Activated gamma-delta T cell treated with anti-CD3 and anti-CD28 coated beads, Interleukin-2, amount 50 U/mL, for 16 hours (primary cell): ENCODE measurements at regions not wholly inside any gene's neighbourhood (a gene's known extent, or its start where the extent isn't known, plus 50 kb on each side); places are given as distances from the start of the nearest gene placed in this dataset.

Source experiments
- DNase-seq: peaks from one replicate; pipeline ENCODE4 v3.0.0-alpha.2; 2020; ENCODE audit warnings: low read depth

- no peak for DNase-seq
Measured at GRCh38 chr18:40882468-40882867, 1072.6 kb upstream of the PIK3C3 start.

GRCh38 chr18:40878371-40878770, 1076.7 kb upstream of the PIK3C3 start:
- DNase-seq, result no peak

GRCh38 chr18:40877096-40877495, 1077.9 kb upstream of the PIK3C3 start:
- DNase-seq, result no peak

GRCh38 chr18:40875101-40875615, 1079.9 kb upstream of the PIK3C3 start:
- no peak for DNase-seq

- DNase-seq, result no peak
Measured at GRCh38 chr18:40874233-40874632, 1080.8 kb upstream of the PIK3C3 start.

GRCh38 chr18:40868110-40868858, 1086.8 kb upstream of the PIK3C3 start:
- DNase-seq, result no peak

GRCh38 chr18:40867459-40867858, 1087.6 kb upstream of the PIK3C3 start:
- no peak for DNase-seq

GRCh38 chr18:40866968-40867367, 1088.1 kb upstream of the PIK3C3 start:
- DNase-seq, result no peak

GRCh38 chr18:40866013-40866645, 1088.9 kb upstream of the PIK3C3 start:
- DNase-seq, result no peak

- no peak for DNase-seq
Measured at GRCh38 chr18:40864846-40865245, 1090.2 kb upstream of the PIK3C3 start.

GRCh38 chr18:40863801-40864200, 1091.2 kb upstream of the PIK3C3 start:
- DNase-seq, result no peak

- DNase-seq, result no peak
Measured at GRCh38 chr18:40860189-40860588, 1094.8 kb upstream of the PIK3C3 start.

GRCh38 chr18:40855661-40856060, 1099.4 kb upstream of the PIK3C3 start:
- no peak for DNase-seq

GRCh38 chr18:40852406-40852805, 1102.6 kb upstream of the PIK3C3 start:
- no peak for DNase-seq

- DNase-seq, result no peak
Measured at GRCh38 chr18:40851014-40851429, 1104.0 kb upstream of the PIK3C3 start.

GRCh38 chr18:40849886-40850285, 1105.1 kb upstream of the PIK3C3 start:
- DNase-seq, result no peak

- no peak for DNase-seq
Measured at GRCh38 chr18:40841467-40841866, 1113.6 kb upstream of the PIK3C3 start.

- DNase-seq, result no peak
Measured at GRCh38 chr18:40841063-40841462, 1114.0 kb upstream of the PIK3C3 start.

GRCh38 chr18:40832362-40832761, 1122.7 kb upstream of the PIK3C3 start:
- DNase-seq, result no peak

- no peak for DNase-seq
Measured at GRCh38 chr18:40824291-40824690, 1130.7 kb upstream of the PIK3C3 start.

- DNase-seq, result no peak
Measured at GRCh38 chr18:40821596-40822243, 1133.3 kb upstream of the PIK3C3 start.

- DNase-seq, result no peak
Measured at GRCh38 chr18:40812981-40813515, 1142.0 kb upstream of the PIK3C3 start.

- DNase-seq, result no peak
Measured at GRCh38 chr18:40810372-40810771, 1144.7 kb upstream of the PIK3C3 start.
